Nephron (organoid): ENCODE measurements at regions not wholly inside any gene's neighbourhood (a gene's known extent, or its start where the extent isn't known, plus 50 kb on each side); places are given as distances from the start of the nearest gene placed in this dataset.

Source experiments
- H3K27ac Mint-ChIP-seq, 3 experiments: 2 replicates each; pipeline ENCODE4 v1.8.0; 2020; ENCODE audit warnings: mixed read lengths in 3 of 3, mild to moderate bottlenecking in 2 of 3, moderate library complexity in 1 of 3
- H3K27me3 Mint-ChIP-seq: 2 replicates; pipeline ENCODE4 v1.8.0; 2021; ENCODE audit warnings: low read depth, mild to moderate bottlenecking, moderate library complexity, mixed read lengths
- H3K36me3 Mint-ChIP-seq: 2 replicates; pipeline ENCODE4 v1.8.0; 2020; ENCODE audit warnings: low read depth, mixed read lengths
- H3K4me1 Mint-ChIP-seq: 2 replicates; pipeline ENCODE4 v1.8.0; 2020; ENCODE audit warnings: mixed read lengths
- H3K4me3 Mint-ChIP-seq, 3 experiments: 2 replicates each; pipeline ENCODE4 v1.8.0; 2020; ENCODE audit warnings: mild to moderate bottlenecking in 3 of 3, mixed read lengths in 3 of 3, moderate library complexity in 2 of 3
- H3K9me3 Mint-ChIP-seq: 2 replicates; pipeline ENCODE4 v1.8.0; 2020; ENCODE audit warnings: mixed read lengths
- TF ChIP-seq, protein P1 (sequence below), 3 experiments: fragments of 200-600 bp; sonication (generic); IDR thresholded peaks; one replicate each; pipeline ENCODE4 v1.5.0; 2021; ENCODE audit warnings: antibody characterized with exemption in 3 of 3; ENCODE audit not compliant: unreplicated experiment in 3 of 3

DNA sequence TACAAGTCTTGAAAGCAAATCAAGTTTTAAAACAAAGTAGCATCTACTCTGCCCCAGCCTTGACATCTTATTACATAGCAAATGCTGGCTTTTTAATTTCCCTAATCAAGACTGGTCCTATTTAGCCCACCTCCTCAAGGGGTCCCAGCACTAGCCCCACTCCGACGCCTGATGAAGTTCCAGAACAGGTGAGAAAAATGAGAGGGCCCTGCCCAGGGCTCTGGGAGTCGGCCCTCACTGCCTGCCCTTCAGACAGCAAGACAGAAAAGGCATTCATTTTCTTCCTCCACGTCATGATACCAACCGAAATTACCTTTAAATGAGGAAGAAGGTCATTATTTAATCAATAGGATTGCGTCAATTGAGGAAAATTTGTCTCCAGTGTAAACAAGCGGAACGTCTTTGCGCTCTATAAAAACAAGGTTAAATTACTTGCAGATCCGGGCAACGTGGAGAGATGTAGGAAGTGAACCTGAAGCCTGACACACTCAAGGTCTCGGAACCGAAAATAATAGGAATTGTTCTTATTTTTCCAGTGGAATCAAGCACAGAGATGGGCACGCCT lies 170.6 kb upstream of the PKDCC start:
- Mint-ChIP-seq H3K4me1 (peaks cover 79% of the 10 kb centered on the region), H3K4me3 (no peak overlapping the region), H3K27ac (peak overlapping the region; percentile 78 to 98 (median 97)), H3K36me3 (no peaks in the 10 kb centered on the region), H3K27me3 (peaks cover 4% of the 10 kb centered on the region), H3K9me3 (no peaks in the 10 kb centered on the region)
- TF ChIP-seq, protein P1, sequence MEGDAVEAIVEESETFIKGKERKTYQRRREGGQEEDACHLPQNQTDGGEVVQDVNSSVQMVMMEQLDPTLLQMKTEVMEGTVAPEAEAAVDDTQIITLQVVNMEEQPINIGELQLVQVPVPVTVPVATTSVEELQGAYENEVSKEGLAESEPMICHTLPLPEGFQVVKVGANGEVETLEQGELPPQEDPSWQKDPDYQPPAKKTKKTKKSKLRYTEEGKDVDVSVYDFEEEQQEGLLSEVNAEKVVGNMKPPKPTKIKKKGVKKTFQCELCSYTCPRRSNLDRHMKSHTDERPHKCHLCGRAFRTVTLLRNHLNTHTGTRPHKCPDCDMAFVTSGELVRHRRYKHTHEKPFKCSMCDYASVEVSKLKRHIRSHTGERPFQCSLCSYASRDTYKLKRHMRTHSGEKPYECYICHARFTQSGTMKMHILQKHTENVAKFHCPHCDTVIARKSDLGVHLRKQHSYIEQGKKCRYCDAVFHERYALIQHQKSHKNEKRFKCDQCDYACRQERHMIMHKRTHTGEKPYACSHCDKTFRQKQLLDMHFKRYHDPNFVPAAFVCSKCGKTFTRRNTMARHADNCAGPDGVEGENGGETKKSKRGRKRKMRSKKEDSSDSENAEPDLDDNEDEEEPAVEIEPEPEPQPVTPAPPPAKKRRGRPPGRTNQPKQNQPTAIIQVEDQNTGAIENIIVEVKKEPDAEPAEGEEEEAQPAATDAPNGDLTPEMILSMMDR (IDR thresholded peaks at IDR 0.05; ENCODE audit: unreplicated experiment in 3 of 3) = no peak

DNA sequence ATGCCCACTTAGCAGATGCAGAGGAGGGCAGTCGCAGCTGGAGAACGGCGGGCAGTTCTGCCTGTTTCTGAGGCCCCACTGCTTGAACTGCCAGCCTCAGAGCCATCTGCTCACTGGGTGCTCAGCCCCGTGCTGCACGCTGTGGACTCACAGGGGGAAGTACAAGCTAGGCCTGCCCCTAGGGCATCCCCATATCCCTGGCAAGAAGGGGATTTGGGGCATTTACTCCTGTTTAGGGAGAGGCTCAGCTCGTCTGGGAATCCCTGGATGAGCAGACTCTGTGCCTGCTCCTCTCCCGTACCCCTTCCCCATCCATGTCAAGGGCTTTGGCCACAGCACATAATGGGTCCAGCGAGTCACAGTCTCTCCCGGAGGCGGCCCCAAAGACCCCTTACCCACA lies 169.8 kb upstream of the PKDCC start:
- peak overlapping the region; percentile 97 to 98 (median 98) for H3K27ac Mint-ChIP-seq
- TF ChIP-seq, protein P1 (IDR thresholded peaks at IDR 0.05; ENCODE audit: unreplicated experiment in 3 of 3) = no peak
- H3K4me3 Mint-ChIP-seq = no peak overlapping the region
- no peaks in the 10 kb centered on the region for H3K36me3 Mint-ChIP-seq
- H3K27me3 Mint-ChIP-seq = peaks cover 4% of the 10 kb centered on the region
- H3K4me1 Mint-ChIP-seq = peaks cover 75% of the 10 kb centered on the region
- H3K9me3 Mint-ChIP-seq = no peaks in the 10 kb centered on the region

DNA sequence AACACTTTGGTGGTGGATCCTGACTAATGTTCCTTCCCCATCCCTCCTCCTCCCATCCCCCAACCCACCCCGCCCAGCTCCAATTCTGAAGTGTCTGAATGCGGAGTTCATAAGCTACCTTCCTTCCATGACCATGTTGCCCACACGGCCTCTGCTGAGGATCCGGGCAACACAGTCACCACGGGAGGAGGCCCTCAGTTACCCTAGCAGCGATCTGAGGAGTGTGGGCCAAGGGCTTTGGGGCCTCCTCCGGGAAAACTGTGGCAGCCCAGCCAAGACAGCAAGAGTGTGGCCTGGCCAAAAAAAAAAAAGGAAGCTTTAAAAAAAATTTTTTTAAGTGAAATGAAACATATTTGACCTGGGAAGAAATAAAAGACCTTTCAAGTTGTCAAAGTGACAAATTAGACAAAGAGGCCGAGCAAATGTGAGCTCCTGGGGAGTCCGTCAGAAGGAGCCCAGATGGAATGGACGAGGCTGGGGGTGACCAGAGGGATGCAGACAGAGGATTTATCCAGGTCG lies 169.0 kb upstream of the PKDCC start:
- peaks cover 75% of the 10 kb centered on the region for H3K4me1 Mint-ChIP-seq
- H3K27me3 Mint-ChIP-seq = peaks cover 4% of the 10 kb centered on the region
- no peaks in the 10 kb centered on the region for H3K9me3 Mint-ChIP-seq
- H3K27ac Mint-ChIP-seq = peak overlapping the region; percentile 97 to 98 (median 98)
- peak overlapping the region in 2 of 3 experiments; percentile 53 to 56 for H3K4me3 Mint-ChIP-seq
- no peaks in the 10 kb centered on the region for H3K36me3 Mint-ChIP-seq
- TF ChIP-seq, protein P1 (IDR thresholded peaks at IDR 0.05; ENCODE audit: unreplicated experiment in 3 of 3) = no peak

DNA sequence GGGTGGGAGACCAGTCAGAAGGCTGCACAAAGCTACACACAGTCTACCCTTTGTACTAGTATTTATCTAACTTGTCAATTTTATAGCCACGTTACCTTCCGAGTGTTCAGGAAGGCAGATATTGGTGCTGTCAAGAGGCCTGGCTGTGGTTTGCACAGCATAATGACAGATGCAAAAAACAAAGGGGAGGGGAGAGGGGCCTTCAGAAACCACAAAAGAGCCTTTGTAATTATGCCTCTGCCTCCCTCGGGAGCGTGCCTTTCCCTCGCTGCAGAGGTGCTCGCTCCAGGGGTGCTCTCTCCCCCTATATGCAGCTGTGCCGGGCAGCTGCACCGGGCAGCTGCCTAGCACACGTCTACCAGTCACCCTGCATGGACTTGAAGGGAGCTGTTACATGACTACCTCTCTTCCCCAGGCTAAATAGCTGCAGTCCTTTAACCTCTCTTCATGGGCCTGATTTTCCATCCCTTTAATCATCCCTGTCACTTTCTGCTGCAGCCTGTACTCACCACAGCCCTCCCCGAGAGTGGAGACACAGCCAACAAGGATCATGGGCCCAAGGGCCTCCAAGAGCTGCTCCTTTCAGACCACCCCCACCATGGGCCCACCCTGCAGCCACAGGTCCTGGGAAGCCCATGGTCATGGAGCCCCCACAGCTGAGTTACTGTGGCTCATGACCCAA lies 168.4 kb upstream of the PKDCC start:
- peaks cover 4% of the 10 kb centered on the region for H3K27me3 Mint-ChIP-seq
- no peaks in the 10 kb centered on the region for H3K36me3 Mint-ChIP-seq
- peaks cover 77% of the 10 kb centered on the region for H3K4me1 Mint-ChIP-seq
- TF ChIP-seq, protein P1 (IDR thresholded peaks at IDR 0.05; ENCODE audit: unreplicated experiment in 3 of 3) = no peak
- H3K9me3 Mint-ChIP-seq = no peaks in the 10 kb centered on the region
- H3K4me3 Mint-ChIP-seq = peak overlapping the region in 2 of 3 experiments; percentile 53 to 56
- H3K27ac Mint-ChIP-seq = peak overlapping the region; percentile 97 to 98 (median 98)

DNA sequence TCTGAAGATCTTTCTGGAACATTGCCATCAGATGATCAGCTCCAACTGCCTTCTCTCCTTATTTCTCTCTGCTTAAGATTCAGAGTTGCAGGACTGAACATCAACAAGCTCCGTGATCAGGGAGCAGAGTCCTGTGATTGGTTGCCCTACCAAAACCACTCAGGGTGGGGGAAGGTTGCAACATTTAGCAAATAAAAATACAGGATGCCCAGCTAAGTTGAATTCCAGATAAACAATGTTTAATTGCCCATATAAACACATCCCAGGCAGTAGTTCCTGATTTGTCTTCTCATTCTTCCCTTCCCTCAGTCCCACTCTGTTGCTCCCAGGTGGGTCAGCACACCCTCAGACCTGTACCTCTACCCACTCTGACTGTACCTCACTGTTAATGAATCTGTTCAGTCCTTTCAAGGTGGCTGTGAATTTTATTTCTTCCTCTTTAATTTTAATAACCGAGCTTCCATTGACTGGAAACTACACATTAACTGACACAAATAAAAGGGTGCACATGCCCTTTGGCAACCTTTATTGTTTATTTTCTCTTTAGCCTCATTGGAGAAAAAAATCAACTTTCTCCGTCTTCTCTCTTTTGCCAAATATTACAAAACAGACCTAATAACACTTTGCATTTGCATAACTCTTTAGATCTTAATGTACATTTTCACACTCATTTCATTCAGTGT lies 167.1 kb upstream of the PKDCC start:
- peaks cover 4% of the 10 kb centered on the region for H3K27me3 Mint-ChIP-seq
- no peak overlapping the region for H3K4me3 Mint-ChIP-seq
- H3K27ac Mint-ChIP-seq = peak overlapping the region; percentile 97 to 98 (median 98)
- H3K9me3 Mint-ChIP-seq = no peaks in the 10 kb centered on the region
- H3K4me1 Mint-ChIP-seq = peaks cover 75% of the 10 kb centered on the region
- TF ChIP-seq, protein P1 (IDR thresholded peaks at IDR 0.05; ENCODE audit: unreplicated experiment in 3 of 3) = no peak
- H3K36me3 Mint-ChIP-seq = no peaks in the 10 kb centered on the region
